ENCODE measurements at regions not wholly inside any gene's neighbourhood (a gene's known extent, or its start where the extent isn't known, plus 50 kb on each side); places are given as distances from the start of the nearest gene placed in this dataset.
"Not testable (repeated sequence)": the region's sequence is repeated elsewhere in the genome, so short reads cannot be mapped to it uniquely, and the experiment has no call there.

GRCh38 chr2:16089491-16089890 is 149.1 kb downstream of the MYCN start:
- not testable (repeated sequence) for TF ChIP-seq CREB5 (CRISPR knock-in tag; IDR thresholded peaks at IDR 0.05; ENCODE audit: low read depth); PATZ1 (CRISPR knock-in tag; IDR thresholded peaks at IDR 0.05; ENCODE audit: borderline replicate concordance)
